PC-9 (cell line): ENCODE measurements at regions not wholly inside any gene's neighbourhood (a gene's known extent, or its start where the extent isn't known, plus 50 kb on each side); places are given as distances from the start of the nearest gene placed in this dataset.
A peak's percentile ranks its signal among the peaks of the same experiment; 100 is the strongest.

ENCODE experiments used
- BruUV-seq: library from RNA; stranded (reverse); fragments of 400-500 nt; replicated peaks from 2 replicates; lab custom pipeline; 2021; lab: Mats Ljungman, UMichigan
- CTCF ChIA-PET: fragments of 300-600 bp; sonication (Branson Sonifier 250); formaldehyde crosslinking; loops from one replicate; lab custom pipeline; 2022; ENCODE audit warnings: antibody characterized with exemption; lab: Charles Lee
- POLR2A ChIA-PET: fragments of 300-600 bp; sonication (Branson Sonifier 250); formaldehyde crosslinking; loops from one replicate; lab custom pipeline; 2022; ENCODE audit warnings: antibody characterized with exemption; ENCODE audit not compliant: unreplicated experiment; lab: Charles Lee
- DNase-seq, 2 experiments: peaks; one replicate each; pipeline versions ENCODE4 v3.0.0 to v3.0.0-alpha.2; 2015 to 2022; ENCODE audit warnings: mixed read lengths in 1 of 2
- H2AFZ ChIP-seq: fragments of 200-600 bp; sonication (generic); 2 replicates; pipeline ENCODE4 v1.8.1; 2017; ENCODE audit warnings: antibody characterized with exemption
- H3F3A ChIP-seq: fragments of 200-600 bp; sonication (generic); 2 replicates; pipeline ENCODE4 v1.8.1; 2017; ENCODE audit warnings: antibody characterized with exemption, mild to moderate bottlenecking, low read depth; ENCODE audit not compliant: insufficient read depth
- H3K27ac ChIP-seq: fragments of 200-600 bp; sonication (generic); 2 replicates; pipeline ENCODE4 v1.6.1; 2016; ENCODE audit warnings: mixed run types
- H3K27me3 ChIP-seq: fragments of 200-600 bp; sonication (generic); 2 replicates; pipeline ENCODE4 v1.6.1; 2016; ENCODE audit warnings: low read depth, mixed run types; ENCODE audit not compliant: insufficient read depth
- H3K36me3 ChIP-seq: fragments of 200-600 bp; sonication (generic); 2 replicates; pipeline ENCODE4 v1.6.1; 2016; ENCODE audit warnings: low read depth, mixed run types
- H3K4me1 ChIP-seq: fragments of 200-600 bp; sonication (generic); replicated peaks from 2 replicates; pipeline ENCODE4 v1.6.1; 2016; ENCODE audit warnings: mixed run types; ENCODE audit not compliant: insufficient read depth
- H3K4me2 ChIP-seq: fragments of 200-600 bp; sonication (generic); 2 replicates; pipeline ENCODE4 v1.6.1; 2017; ENCODE audit warnings: mixed run types
- H3K4me3 ChIP-seq: fragments of 200-600 bp; sonication (generic); 2 replicates; pipeline ENCODE4 v1.6.1; 2016; ENCODE audit warnings: mixed run types
- H3K79me2 ChIP-seq: fragments of 200-600 bp; sonication (generic); 2 replicates; pipeline ENCODE4 v1.6.1; 2017; ENCODE audit warnings: low read depth, mixed run types
- H3K9me2 ChIP-seq: fragments of 200-600 bp; sonication (generic); 2 replicates; pipeline ENCODE4 v1.8.1; 2017; ENCODE audit warnings: mild to moderate bottlenecking; ENCODE audit not compliant: insufficient read depth
- H3K9me3 ChIP-seq: fragments of 200-600 bp; sonication (generic); 2 replicates; pipeline ENCODE4 v1.8.1; 2016; ENCODE audit warnings: low read depth; ENCODE audit not compliant: insufficient read depth
- H4K20me1 ChIP-seq: fragments of 200-600 bp; sonication (generic); 2 replicates; pipeline ENCODE4 v1.8.1; 2017; ENCODE audit not compliant: insufficient read depth
- EZH2 ChIP-seq: fragments of 200-600 bp; sonication (generic); IDR thresholded peaks from 2 replicates; pipeline ENCODE4 v1.8.0; 2017; ENCODE audit warnings: antibody characterized with exemption, low read depth
- intact Hi-C: fragments of 100-400 bp; cut with micrococcal nuclease; formaldehyde crosslinking; loops from one replicate; pipeline ENCODE4 v1.10.0; 2022; ENCODE audit not compliant: unreplicated experiment
- TF ChIP-seq, protein P1 (sequence below): fragments of 200-600 bp; sonication (generic); conservative IDR thresholded peaks from 2 replicates; pipeline ENCODE4 v1.6.1; 2017; ENCODE audit warnings: mixed run types, antibody characterized with exemption, mild to moderate bottlenecking, moderate library complexity

DNA sequence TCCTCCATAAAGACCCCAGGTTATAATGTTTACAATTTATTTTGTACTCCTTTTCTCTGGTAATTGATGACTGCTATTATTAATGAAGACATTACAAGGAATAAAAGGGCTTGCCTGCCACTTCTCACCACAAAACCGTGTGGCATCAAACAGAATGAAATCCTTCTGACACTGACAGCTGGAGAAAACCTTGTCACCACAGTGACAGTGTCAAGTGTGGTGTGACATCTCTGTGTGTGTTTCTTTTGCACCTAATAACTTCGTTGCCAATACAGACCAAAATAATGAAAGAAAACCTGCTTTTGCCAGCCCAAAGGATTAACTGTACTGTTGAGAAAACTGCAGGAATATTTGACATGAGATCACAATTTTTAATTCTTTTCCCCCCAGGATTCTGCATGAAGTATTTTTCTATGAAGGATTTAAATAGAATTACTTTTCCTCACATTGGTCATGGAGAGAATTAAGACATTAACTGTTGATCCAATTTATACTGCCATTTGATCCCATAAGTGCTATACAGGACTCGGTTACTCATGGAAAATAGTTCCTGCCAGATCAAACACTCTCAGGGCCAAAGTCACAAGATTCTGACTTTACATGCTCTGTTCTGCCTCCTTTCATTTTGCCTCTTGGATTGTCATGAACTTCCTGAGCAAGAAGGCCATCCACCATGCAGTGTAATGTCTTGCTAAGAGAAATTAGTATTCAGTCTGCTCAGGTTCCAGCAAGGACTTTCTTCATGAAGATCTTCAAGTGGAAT lies 60.4 kb upstream of the IFNG-AS1 start:
- H4K20me1 ChIP-seq = no peaks in the 10 kb centered on the region
- no peaks in the 10 kb centered on the region for H3F3A ChIP-seq
- no peaks in the 10 kb centered on the region for H3K9me3 ChIP-seq
- H3K9me2 ChIP-seq = no peaks in the 10 kb centered on the region
- no peak overlapping the region for H3K27ac ChIP-seq
- peaks cover 22% of the 10 kb centered on the region for H3K4me1 ChIP-seq
- ChIA-PET CTCF (no interaction called here), POLR2A (no interaction called here)
- no peaks in the 10 kb centered on the region for H3K36me3 ChIP-seq
- no peak overlapping the region for H3K4me3 ChIP-seq
- no peak overlapping the region for H2AFZ ChIP-seq
- intact Hi-C loops = loop anchor here (5.0 to 10.0 kb wide), 2 partner anchors 104 to 277 kb away; no protein-coding TSS in a partner anchor
- DNase-seq = no peak
- no peak overlapping the region for H3K4me2 ChIP-seq
- H3K27me3 ChIP-seq = no peaks in the 10 kb centered on the region
- BruUV-seq = no TSS peak
- no peaks in the 10 kb centered on the region for H3K79me2 ChIP-seq
- no peak for TF ChIP-seq EZH2
- TF ChIP-seq, protein P1, sequence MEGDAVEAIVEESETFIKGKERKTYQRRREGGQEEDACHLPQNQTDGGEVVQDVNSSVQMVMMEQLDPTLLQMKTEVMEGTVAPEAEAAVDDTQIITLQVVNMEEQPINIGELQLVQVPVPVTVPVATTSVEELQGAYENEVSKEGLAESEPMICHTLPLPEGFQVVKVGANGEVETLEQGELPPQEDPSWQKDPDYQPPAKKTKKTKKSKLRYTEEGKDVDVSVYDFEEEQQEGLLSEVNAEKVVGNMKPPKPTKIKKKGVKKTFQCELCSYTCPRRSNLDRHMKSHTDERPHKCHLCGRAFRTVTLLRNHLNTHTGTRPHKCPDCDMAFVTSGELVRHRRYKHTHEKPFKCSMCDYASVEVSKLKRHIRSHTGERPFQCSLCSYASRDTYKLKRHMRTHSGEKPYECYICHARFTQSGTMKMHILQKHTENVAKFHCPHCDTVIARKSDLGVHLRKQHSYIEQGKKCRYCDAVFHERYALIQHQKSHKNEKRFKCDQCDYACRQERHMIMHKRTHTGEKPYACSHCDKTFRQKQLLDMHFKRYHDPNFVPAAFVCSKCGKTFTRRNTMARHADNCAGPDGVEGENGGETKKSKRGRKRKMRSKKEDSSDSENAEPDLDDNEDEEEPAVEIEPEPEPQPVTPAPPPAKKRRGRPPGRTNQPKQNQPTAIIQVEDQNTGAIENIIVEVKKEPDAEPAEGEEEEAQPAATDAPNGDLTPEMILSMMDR = no peak

DNA sequence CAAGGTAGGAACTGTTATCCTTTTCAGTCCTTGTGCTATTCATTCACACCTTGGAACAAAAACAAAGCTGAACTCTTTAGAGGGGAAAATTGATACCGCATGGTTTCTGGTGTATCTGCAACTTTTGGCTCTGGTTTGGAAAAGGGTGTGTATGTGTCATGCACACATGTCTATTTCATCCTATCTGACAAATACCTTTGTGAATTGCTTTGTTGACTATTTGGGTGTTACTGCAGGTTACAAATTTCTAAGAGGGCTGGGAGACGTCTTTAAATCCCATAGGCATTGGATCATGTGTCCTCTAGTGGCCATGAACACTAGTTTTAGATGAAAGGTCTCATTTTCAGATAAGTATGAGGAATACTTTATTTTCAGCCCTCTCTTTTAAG lies 59.9 kb upstream of the IFNG-AS1 start:
- H3K4me3 ChIP-seq = no peak overlapping the region
- no peak overlapping the region for H2AFZ ChIP-seq
- TF ChIP-seq, protein P1 = no peak
- no peak for TF ChIP-seq EZH2
- no peak overlapping the region for H3K27ac ChIP-seq
- intact Hi-C loops = loop anchor here (5.0 to 10.0 kb wide), 2 partner anchors 105 to 277 kb away; no protein-coding TSS in a partner anchor
- DNase-seq = peak in 1 of 2 experiments; percentile 49
- H3F3A ChIP-seq = no peaks in the 10 kb centered on the region
- no peaks in the 10 kb centered on the region for H3K36me3 ChIP-seq
- H4K20me1 ChIP-seq = no peaks in the 10 kb centered on the region
- no peaks in the 10 kb centered on the region for H3K79me2 ChIP-seq
- H3K27me3 ChIP-seq = no peaks in the 10 kb centered on the region
- POLR2A ChIA-PET = no interaction called here
- BruUV-seq = no TSS peak
- no peaks in the 10 kb centered on the region for H3K9me3 ChIP-seq
- CTCF ChIA-PET = no interaction called here
- no peak overlapping the region for H3K4me2 ChIP-seq
- H3K9me2 ChIP-seq = no peaks in the 10 kb centered on the region
- peaks cover 17% of the 10 kb centered on the region for H3K4me1 ChIP-seq

GRCh38 chr12:67937822-67938221 lies 51.4 kb upstream of the IFNG-AS1 start:
- no peak for DNase-seq
- Histone ChIP-seq H3K9me3 (no peaks in the 10 kb centered on the region), H3K4me1 (peaks cover 33% of the 10 kb centered on the region), H3K27me3 (no peaks in the 10 kb centered on the region), H3K36me3 (no peaks in the 10 kb centered on the region), H3K4me2 (no peak overlapping the region), H3K79me2 (no peaks in the 10 kb centered on the region), H3F3A (peaks cover 23% of the 10 kb centered on the region), H3K9me2 (no peaks in the 10 kb centered on the region), H3K4me3 (no peak overlapping the region), H2AFZ (no peak overlapping the region), H4K20me1 (no peaks in the 10 kb centered on the region), H3K27ac (no peak overlapping the region)
- POLR2A ChIA-PET = no interaction called here
- TF ChIP-seq, protein P1 = no peak
- no peak for TF ChIP-seq EZH2
- intact Hi-C loops = no loop called here
- CTCF ChIA-PET = no interaction called here
- no TSS peak for BruUV-seq
